HG03025 (cell line): ENCODE measurements at regions not wholly inside any gene's neighbourhood (a gene's known extent, or its start where the extent isn't known, plus 50 kb on each side); places are given as distances from the start of the nearest gene placed in this dataset.

Experiments
- ATAC-seq: cut with Tn5 transposase; IDR thresholded peaks from one replicate; pipeline ENCODE4 v1.9.1; 2021; ENCODE audit warnings: mild to moderate bottlenecking, moderate library complexity; ENCODE audit not compliant: unreplicated experiment, low FRiP score

GRCh38 chr11:45556851-45557707 lies 108.3 kb downstream of the CHST1 start:
- ATAC-seq = no peak

- no peak for ATAC-seq
Measured at GRCh38 chr11:45554230-45554967, 111.0 kb downstream of the CHST1 start.

GRCh38 chr11:45553383-45553936 lies 112.0 kb downstream of the CHST1 start:
- no peak for ATAC-seq

- no peak for ATAC-seq
Measured at GRCh38 chr11:45551191-45551713, 114.2 kb downstream of the CHST1 start.

- no peak for ATAC-seq
Measured at GRCh38 chr11:45549257-45549656, 116.2 kb downstream of the CHST1 start.

GRCh38 chr11:45546366-45546765 lies 119.1 kb downstream of the CHST1 start:
- no peak for ATAC-seq

- no peak for ATAC-seq
Measured at GRCh38 chr11:45544826-45545225, 120.6 kb downstream of the CHST1 start.

- ATAC-seq = no peak
Measured at GRCh38 chr11:45543808-45544422, 121.5 kb downstream of the CHST1 start.

GRCh38 chr11:45543081-45543480 lies 122.3 kb downstream of the CHST1 start:
- no peak for ATAC-seq

GRCh38 chr11:45541693-45542434 lies 123.6 kb downstream of the CHST1 start:
- no peak for ATAC-seq

GRCh38 chr11:45538939-45539338 lies 126.5 kb downstream of the CHST1 start:
- no peak for ATAC-seq

- no peak for ATAC-seq
Measured at GRCh38 chr11:45538363-45538762, 127.1 kb downstream of the CHST1 start.

GRCh38 chr11:45537614-45538013 lies 127.8 kb downstream of the CHST1 start:
- ATAC-seq = no peak

GRCh38 chr11:45535033-45535432 lies 130.4 kb downstream of the CHST1 start:
- ATAC-seq = no peak

GRCh38 chr11:45534132-45534531 lies 131.3 kb downstream of the CHST1 start:
- ATAC-seq = no peak

- no peak for ATAC-seq
Measured at GRCh38 chr11:45532546-45532945, 132.9 kb downstream of the CHST1 start.

- ATAC-seq = no peak
Measured at GRCh38 chr11:45530776-45531175, 134.6 kb downstream of the CHST1 start.

GRCh38 chr11:45530111-45530510 lies 135.3 kb downstream of the CHST1 start:
- ATAC-seq = no peak

- no peak for ATAC-seq
Measured at GRCh38 chr11:45528435-45528834, 137.0 kb downstream of the CHST1 start.

GRCh38 chr11:45527898-45528297 lies 137.5 kb downstream of the CHST1 start:
- ATAC-seq = no peak
